K562 (cell line): ENCODE measurements at regions not wholly inside any gene's neighbourhood (a gene's known extent, or its start where the extent isn't known, plus 50 kb on each side); places are given as distances from the start of the nearest gene placed in this dataset.

Experiments
- EZH2 ChIP-seq: IDR thresholded peaks from 2 replicates; pipeline ENCODE4 v1.6.1; 2012; ENCODE audit warnings: low read depth, mild to moderate bottlenecking, inconsistent platforms, low read length, borderline replicate concordance
- POLR2AphosphoS5 ChIP-seq: IDR thresholded peaks from 2 replicates; pipeline ENCODE4 v1.6.1; 2011; ENCODE audit warnings: mild to moderate bottlenecking, low read depth, low read length, moderate library complexity; ENCODE audit not compliant: control insufficient read depth, insufficient read depth
- RBFOX2 ChIP-seq: fragments of 200-400 bp; formaldehyde crosslinking; IDR thresholded peaks from 2 replicates; pipeline ENCODE4 v1.6.1; 2017; ENCODE audit warnings: low read depth, mild to moderate bottlenecking, low read length, moderate library complexity

DNA sequence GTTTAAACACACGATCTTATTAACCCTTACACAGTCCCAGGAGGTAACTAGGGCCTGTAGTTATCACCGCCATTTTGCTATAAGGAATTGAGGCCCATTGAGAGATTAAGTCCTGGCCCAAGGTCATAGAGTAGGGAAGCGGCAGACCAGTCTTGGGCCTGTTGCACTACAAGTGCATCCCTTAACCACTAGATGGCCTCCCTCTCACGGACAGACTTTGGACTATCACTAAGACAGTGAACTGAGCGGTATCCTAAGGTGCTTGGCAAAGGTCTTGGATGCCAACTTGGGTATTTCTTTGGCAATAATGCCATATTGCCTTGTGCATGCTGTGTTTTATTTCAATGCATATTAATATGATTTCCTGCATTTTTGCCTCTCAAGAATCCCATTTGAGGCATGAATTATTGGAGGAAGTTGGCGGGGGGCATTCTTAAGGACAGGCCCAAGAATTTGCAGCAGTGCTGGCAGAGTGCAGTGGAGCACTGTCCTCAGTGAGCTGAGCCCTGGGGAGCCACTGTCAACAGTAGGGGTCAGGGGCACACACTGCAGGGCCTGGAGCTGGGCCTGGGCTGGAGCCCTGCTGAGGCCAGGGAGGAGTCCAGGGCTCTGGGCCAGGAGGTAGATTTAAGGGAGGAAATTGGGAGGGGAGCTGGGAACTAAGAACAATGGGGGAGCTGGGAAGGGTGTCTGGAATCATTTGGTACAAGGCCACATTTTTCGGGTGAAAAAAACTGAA is 147.4 kb downstream of the SMIM20 start:
- no peak for TF ChIP-seq POLR2AphosphoS5
- no peak for TF ChIP-seq RBFOX2
- no peak for TF ChIP-seq EZH2
